22Rv1 (cell line): ENCODE measurements at regions not wholly inside any gene's neighbourhood (a gene's known extent, or its start where the extent isn't known, plus 50 kb on each side); places are given as distances from the start of the nearest gene placed in this dataset.

ENCODE experiments used
- ZFX ChIP-seq: fragments of 450-650 bp; IDR thresholded peaks from 2 replicates; pipeline ENCODE4 v1.6.1; 2017; ENCODE audit warnings: antibody characterized with exemption, borderline replicate concordance
- TF ChIP-seq, protein P1 (sequence below): fragments of 450-650 bp; IDR thresholded peaks from 2 replicates; pipeline ENCODE4 v1.5.1; 2017; ENCODE audit warnings: mild to moderate bottlenecking

DNA sequence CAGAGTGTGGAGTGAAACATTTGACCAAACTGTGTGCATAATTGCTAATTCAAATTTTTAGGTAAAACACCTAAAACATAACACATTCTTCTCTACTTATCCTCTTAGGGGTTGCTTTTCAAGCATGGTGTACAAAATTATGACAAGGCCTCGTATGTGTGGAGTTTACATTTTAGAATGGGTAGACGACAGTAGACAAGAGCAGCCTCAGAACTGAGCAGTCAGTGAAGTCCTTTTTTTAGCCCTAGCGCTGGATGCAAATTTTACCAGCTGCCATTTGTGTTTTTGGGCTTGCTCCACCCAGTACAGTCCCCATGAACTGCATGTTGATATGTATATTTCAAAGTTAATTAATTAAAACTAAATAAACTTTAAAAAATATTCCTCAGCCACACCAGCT is 64.7 kb upstream of the TOP3B start:
- TF ChIP-seq, protein P1, sequence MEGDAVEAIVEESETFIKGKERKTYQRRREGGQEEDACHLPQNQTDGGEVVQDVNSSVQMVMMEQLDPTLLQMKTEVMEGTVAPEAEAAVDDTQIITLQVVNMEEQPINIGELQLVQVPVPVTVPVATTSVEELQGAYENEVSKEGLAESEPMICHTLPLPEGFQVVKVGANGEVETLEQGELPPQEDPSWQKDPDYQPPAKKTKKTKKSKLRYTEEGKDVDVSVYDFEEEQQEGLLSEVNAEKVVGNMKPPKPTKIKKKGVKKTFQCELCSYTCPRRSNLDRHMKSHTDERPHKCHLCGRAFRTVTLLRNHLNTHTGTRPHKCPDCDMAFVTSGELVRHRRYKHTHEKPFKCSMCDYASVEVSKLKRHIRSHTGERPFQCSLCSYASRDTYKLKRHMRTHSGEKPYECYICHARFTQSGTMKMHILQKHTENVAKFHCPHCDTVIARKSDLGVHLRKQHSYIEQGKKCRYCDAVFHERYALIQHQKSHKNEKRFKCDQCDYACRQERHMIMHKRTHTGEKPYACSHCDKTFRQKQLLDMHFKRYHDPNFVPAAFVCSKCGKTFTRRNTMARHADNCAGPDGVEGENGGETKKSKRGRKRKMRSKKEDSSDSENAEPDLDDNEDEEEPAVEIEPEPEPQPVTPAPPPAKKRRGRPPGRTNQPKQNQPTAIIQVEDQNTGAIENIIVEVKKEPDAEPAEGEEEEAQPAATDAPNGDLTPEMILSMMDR = no peak
- no peak for TF ChIP-seq ZFX
